Panc1 (cell line): ENCODE measurements at regions not wholly inside any gene's neighbourhood (a gene's known extent, or its start where the extent isn't known, plus 50 kb on each side); places are given as distances from the start of the nearest gene placed in this dataset.
A peak's percentile ranks its signal among the peaks of the same experiment; 100 is the strongest.
"Not testable (repeated sequence)": the region's sequence is repeated elsewhere in the genome, so short reads cannot be mapped to it uniquely, and the experiment has no call there.

ENCODE experiments used
- ATAC-seq: fragments of 200-7000 bp; cut with Tn5 transposase; 2 replicates; pipeline ENCODE4 v1.9.1; 2020; ENCODE audit warnings: mild to moderate bottlenecking, moderate library complexity
- BruUV-seq: library from RNA; stranded (reverse); fragments of 400-500 nt; replicated peaks from 2 replicates; lab custom pipeline; 2021; lab: Mats Ljungman, UMichigan
- CTCF ChIA-PET: fragments of 300-600 bp; sonication (Branson Sonifier 250); formaldehyde crosslinking; loops from one replicate; lab custom pipeline; 2022; ENCODE audit warnings: antibody characterized with exemption; lab: Charles Lee
- POLR2A ChIA-PET: fragments of 300-600 bp; sonication (Branson Sonifier 250); formaldehyde crosslinking; loops from one replicate; lab custom pipeline; 2022; ENCODE audit warnings: antibody characterized with exemption; lab: Charles Lee
- DNase-seq: peaks from one replicate; pipeline ENCODE4 v3.0.0-alpha.2; 2010; ENCODE audit warnings: low read depth, low spot score
- H3K27ac ChIP-seq: 2 replicates; pipeline ENCODE4 v1.5.1; 2011; ENCODE audit warnings: mild to moderate bottlenecking, low read length, inconsistent platforms
- H3K27me3 ChIP-seq: fragments of 200-500 bp; sonication (Bioruptor generic); 2 replicates; pipeline ENCODE4 v1.6.0; 2014; ENCODE audit warnings: low read length, inconsistent platforms; ENCODE audit not compliant: control insufficient read depth, insufficient read depth
- H3K36me3 ChIP-seq: fragments of 200-500 bp; sonication (Bioruptor generic); 2 replicates; pipeline ENCODE4 v1.5.1; 2014; ENCODE audit warnings: inconsistent platforms, mild to moderate bottlenecking, low read length, moderate library complexity; ENCODE audit not compliant: control insufficient read depth, insufficient read depth
- H3K4me1 ChIP-seq: 2 replicates; pipeline ENCODE4 v1.5.1; 2011; ENCODE audit warnings: inconsistent platforms, mild to moderate bottlenecking, low read length, moderate library complexity; ENCODE audit not compliant: control insufficient read depth, insufficient read depth
- H3K4me3 ChIP-seq, 2 experiments: 2 replicates each; pipeline ENCODE4 v1.5.1; 2011 to 2012; ENCODE audit warnings: low read depth in 2 of 2, low read length in 2 of 2, mild to moderate bottlenecking in 2 of 2, inconsistent platforms in 1 of 2, moderate library complexity in 1 of 2
- H3K9me3 ChIP-seq: fragments of 200-500 bp; sonication (Bioruptor generic); 2 replicates; pipeline ENCODE4 v1.5.1; 2014; ENCODE audit warnings: low read depth, mild to moderate bottlenecking, inconsistent platforms, low read length, moderate library complexity; ENCODE audit not compliant: control insufficient read depth, insufficient read depth
- POLR2AphosphoS5 ChIP-seq: IDR thresholded peaks from 2 replicates; pipeline ENCODE4 v1.6.1; 2012; ENCODE audit warnings: mild to moderate bottlenecking, low read depth, low read length, moderate library complexity
- SIN3A ChIP-seq: IDR thresholded peaks from 2 replicates; pipeline ENCODE4 v1.6.1; 2012; ENCODE audit warnings: low read depth, mild to moderate bottlenecking, low read length, moderate library complexity, borderline replicate concordance; ENCODE audit not compliant: insufficient read depth
- TCF7L2 ChIP-seq: IDR thresholded peaks from 2 replicates; pipeline ENCODE4 v1.6.1; 2011; ENCODE audit warnings: mild to moderate bottlenecking, low read depth, low read length, inconsistent platforms
- in situ Hi-C: cut with HindIII; loops from 2 replicates; pipeline ENCODE4 v1.10.0; 2016; ENCODE audit warnings: low sequenced_read_pairs, low pct_unique_long_range_greater_than_20kb
- intact Hi-C: fragments of 100-400 bp; cut with micrococcal nuclease; formaldehyde crosslinking; loops from one replicate; pipeline ENCODE4 v1.10.0; 2022; ENCODE audit not compliant: unreplicated experiment
- TF ChIP-seq, protein P1 (sequence below), 2 experiments: IDR thresholded peaks; 2 replicates each; pipeline ENCODE4 v1.6.1; 2011 to 2012; ENCODE audit warnings: low read depth in 2 of 2, control low read depth in 1 of 2, low read length in 1 of 2, mild to moderate bottlenecking in 1 of 2, moderate library complexity in 1 of 2; ENCODE audit not compliant: insufficient read depth in 1 of 2
- TF ChIP-seq, protein P2 (sequence below): fragments of 450-650 bp; IDR thresholded peaks from 2 replicates; pipeline ENCODE4 v1.5.1; 2017; ENCODE audit warnings: mild to moderate bottlenecking

DNA sequence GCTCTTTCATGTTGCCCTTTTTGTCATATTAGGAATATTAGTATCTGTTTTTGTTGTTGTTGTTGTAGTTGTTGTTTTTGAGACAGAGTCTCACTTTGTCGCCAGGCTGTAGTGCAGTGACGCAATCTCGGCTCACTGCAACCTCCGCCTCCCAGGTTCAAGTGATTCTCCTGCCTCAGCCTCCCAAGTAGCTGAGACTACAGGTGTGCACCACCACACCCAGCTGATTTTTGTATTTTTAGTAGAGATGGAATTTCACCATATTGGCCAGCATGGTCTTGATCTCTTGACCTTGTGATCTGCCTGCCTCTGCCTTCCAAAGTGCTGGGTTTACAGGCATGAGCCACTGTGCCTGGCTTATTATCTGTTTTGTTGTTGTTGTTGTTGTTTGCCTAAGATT is 69.7 kb upstream of the CCN2 start:
- ATAC-seq, CTCF ChIA-PET, H3K27me3 ChIP-seq, DNase-seq, POLR2A ChIA-PET, H3K36me3 ChIP-seq, in situ Hi-C loops, intact Hi-C loops, H3K4me3 ChIP-seq, BruUV-seq, H3K9me3 ChIP-seq: not testable (repeated sequence)
- Histone ChIP-seq H3K27ac (peak overlapping the region; percentile 24; the same call in 1 of the 2 replicates), H3K4me1 (peaks cover 13% of the 10 kb centered on the region; the same call in 1 of the 2 replicates)

DNA sequence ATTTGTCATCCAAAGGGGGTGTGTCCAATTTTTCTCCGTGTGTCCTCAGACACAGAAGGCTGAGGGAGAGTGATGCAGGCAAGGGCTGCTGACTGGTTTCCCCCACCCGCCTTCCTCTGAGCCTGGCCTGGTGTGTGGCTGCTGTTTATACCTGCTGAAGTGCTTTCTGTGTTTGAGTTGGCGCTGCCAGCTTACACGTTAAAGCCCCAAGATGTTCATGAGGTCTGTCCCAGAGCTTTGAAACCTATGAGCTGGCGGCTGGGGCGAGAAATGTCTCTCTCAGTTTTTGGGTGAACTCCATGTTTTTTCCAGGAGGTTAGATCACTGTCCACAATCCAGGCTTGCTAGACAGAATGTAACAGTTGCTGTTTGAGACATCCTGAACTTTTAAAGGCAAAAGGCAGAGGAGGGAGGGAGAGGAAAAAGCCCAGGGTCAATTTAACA is 69.0 kb upstream of the CCN2 start:
- H3K27me3 ChIP-seq = no peaks in the 10 kb centered on the region
- no TSS peak for BruUV-seq
- H3K4me1 ChIP-seq = peaks cover 13% of the 10 kb centered on the region; the same call in 1 of the 2 replicates
- TF ChIP-seq SIN3A (no peak), TCF7L2 (no peak)
- TF ChIP-seq, protein P1, sequence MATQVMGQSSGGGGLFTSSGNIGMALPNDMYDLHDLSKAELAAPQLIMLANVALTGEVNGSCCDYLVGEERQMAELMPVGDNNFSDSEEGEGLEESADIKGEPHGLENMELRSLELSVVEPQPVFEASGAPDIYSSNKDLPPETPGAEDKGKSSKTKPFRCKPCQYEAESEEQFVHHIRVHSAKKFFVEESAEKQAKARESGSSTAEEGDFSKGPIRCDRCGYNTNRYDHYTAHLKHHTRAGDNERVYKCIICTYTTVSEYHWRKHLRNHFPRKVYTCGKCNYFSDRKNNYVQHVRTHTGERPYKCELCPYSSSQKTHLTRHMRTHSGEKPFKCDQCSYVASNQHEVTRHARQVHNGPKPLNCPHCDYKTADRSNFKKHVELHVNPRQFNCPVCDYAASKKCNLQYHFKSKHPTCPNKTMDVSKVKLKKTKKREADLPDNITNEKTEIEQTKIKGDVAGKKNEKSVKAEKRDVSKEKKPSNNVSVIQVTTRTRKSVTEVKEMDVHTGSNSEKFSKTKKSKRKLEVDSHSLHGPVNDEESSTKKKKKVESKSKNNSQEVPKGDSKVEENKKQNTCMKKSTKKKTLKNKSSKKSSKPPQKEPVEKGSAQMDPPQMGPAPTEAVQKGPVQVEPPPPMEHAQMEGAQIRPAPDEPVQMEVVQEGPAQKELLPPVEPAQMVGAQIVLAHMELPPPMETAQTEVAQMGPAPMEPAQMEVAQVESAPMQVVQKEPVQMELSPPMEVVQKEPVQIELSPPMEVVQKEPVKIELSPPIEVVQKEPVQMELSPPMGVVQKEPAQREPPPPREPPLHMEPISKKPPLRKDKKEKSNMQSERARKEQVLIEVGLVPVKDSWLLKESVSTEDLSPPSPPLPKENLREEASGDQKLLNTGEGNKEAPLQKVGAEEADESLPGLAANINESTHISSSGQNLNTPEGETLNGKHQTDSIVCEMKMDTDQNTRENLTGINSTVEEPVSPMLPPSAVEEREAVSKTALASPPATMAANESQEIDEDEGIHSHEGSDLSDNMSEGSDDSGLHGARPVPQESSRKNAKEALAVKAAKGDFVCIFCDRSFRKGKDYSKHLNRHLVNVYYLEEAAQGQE (IDR thresholded peaks at IDR 0.05; ENCODE audit: insufficient read depth in 1 of 2, low read depth in 2 of 2, low read length in 1 of 2) = no peak
- no peaks in the 10 kb centered on the region for H3K36me3 ChIP-seq
- DNase-seq = no peak
- no peak for ATAC-seq
- ChIA-PET POLR2A (no interaction called here), CTCF (no interaction called here)
- intact Hi-C loops (no loop called here), in situ Hi-C loops (no loop called here)
- H3K27ac ChIP-seq = peak overlapping the region; percentile 24; the same call in 1 of the 2 replicates
- no peaks in the 10 kb centered on the region for H3K9me3 ChIP-seq
- H3K4me3 ChIP-seq = no peak overlapping the region

DNA sequence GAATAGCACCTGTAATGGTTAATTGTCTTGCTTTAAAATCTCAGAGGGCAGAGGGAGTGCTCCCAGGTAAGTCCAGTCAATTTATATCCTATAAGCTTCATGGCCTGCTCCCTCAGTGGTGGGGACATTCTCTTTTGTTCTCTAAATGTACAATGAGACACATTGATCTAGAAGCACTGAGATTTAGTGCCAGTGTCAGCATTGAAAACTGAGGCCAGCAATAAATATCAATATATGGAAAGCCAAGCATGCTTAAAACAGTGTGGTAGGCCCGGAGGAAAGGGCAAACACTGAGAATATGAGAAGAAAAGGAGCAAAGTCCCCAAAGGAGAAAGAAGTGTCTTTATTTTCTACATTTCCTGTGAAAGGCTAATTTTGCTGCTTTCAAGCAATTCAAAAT is 68.4 kb upstream of the CCN2 start:
- H3K9me3 ChIP-seq = no peaks in the 10 kb centered on the region
- peaks cover 13% of the 10 kb centered on the region; the same call in 1 of the 2 replicates for H3K4me1 ChIP-seq
- no peak for DNase-seq
- POLR2A ChIA-PET = no interaction called here
- peak overlapping the region; percentile 24; the same call in 1 of the 2 replicates for H3K27ac ChIP-seq
- H3K4me3 ChIP-seq = no peak overlapping the region
- intact Hi-C loops = no loop called here
- no peaks in the 10 kb centered on the region for H3K36me3 ChIP-seq
- BruUV-seq = no TSS peak
- CTCF ChIA-PET = no interaction called here
- no peaks in the 10 kb centered on the region for H3K27me3 ChIP-seq
- no peak for ATAC-seq
- in situ Hi-C loops = no loop called here
- TF ChIP-seq, protein P1 (IDR thresholded peaks at IDR 0.05; ENCODE audit: insufficient read depth in 1 of 2, low read depth in 2 of 2, low read length in 1 of 2) = no peak
- TF ChIP-seq TCF7L2 (no peak), POLR2AphosphoS5 (no peak), SIN3A (no peak)
- TF ChIP-seq, protein P2, sequence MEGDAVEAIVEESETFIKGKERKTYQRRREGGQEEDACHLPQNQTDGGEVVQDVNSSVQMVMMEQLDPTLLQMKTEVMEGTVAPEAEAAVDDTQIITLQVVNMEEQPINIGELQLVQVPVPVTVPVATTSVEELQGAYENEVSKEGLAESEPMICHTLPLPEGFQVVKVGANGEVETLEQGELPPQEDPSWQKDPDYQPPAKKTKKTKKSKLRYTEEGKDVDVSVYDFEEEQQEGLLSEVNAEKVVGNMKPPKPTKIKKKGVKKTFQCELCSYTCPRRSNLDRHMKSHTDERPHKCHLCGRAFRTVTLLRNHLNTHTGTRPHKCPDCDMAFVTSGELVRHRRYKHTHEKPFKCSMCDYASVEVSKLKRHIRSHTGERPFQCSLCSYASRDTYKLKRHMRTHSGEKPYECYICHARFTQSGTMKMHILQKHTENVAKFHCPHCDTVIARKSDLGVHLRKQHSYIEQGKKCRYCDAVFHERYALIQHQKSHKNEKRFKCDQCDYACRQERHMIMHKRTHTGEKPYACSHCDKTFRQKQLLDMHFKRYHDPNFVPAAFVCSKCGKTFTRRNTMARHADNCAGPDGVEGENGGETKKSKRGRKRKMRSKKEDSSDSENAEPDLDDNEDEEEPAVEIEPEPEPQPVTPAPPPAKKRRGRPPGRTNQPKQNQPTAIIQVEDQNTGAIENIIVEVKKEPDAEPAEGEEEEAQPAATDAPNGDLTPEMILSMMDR = no peak
